Skin of body (tissue), 1 donor: ENCODE measurements at regions not wholly inside any gene's neighbourhood (a gene's known extent, or its start where the extent isn't known, plus 50 kb on each side); places are given as distances from the start of the nearest gene placed in this dataset.

Experiments used
- DNase-seq: peaks from one replicate; lab custom pipeline; 2025; lab: John Stamatoyannopoulos, UW

DNA sequence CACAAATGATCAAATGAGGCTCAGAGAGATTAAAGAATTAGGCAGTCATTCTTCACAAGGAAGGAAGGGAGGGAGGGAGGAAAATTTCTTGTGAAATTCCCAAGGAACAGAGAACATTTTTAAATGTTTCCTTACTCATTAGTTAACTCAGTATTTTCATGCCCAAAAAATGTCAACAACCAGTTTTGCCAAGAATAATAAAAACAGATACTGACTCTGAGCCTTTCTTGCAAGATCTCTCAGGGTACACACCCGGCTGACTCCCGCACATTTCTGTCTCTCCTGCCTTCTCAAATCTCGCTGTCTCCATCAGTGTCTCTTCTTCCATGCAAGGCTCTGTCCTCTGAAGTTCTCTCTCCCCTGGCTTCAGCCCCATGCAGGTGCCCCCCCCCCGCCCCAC is 265.9 kb downstream of the TJP1 start:
- DNase-seq = peak; percentile 2

DNA sequence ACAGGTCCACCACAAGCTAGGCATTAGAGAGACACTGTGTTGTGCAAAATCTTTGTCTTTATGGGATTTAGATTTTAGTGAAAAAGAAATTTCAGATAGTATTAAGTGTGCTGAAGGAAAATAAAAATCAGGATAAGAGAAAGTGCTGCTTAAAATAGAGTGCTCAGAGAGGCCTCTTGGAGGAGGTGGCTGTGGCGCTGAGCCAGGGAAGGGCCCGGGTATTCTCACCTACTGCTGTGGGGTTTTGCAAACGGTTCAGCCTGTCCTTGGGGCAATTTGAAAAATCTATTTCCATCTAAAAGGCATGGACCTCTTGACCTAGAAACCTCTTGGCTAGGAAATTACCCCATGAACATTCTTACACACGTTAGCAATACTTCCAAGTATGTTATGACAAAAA is 267.7 kb downstream of the TJP1 start:
- DNase-seq = no peak

DNA sequence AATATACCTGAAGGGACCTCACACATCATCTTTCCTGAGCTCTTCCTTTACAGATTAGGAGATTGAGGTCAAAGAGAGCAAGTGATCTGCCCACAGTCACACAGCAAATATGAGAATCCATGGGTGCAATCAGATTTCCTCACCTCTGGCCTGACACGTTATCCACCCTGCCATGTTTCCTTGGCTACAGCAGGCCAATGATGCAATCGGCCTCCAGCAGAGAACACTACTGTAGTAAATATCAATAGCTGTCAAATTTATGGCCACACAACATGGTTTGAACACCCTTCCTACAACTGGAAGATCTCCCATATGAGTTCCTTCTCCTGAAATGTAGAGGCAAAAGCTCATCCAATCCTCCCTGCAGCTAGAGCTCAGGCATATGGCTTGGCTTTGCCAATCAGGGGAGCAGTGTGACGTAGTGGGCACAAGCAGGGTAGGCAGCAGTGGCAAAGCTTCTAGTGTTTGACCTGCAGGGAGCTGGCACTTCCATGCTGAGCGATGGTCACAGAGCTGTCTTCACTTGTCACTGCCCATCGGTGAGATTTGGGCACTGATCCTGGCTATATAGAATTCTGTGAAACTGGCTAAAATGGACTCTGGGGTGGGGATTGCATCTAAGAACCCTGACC is 271.3 kb downstream of the TJP1 start:
- no peak for DNase-seq

DNA sequence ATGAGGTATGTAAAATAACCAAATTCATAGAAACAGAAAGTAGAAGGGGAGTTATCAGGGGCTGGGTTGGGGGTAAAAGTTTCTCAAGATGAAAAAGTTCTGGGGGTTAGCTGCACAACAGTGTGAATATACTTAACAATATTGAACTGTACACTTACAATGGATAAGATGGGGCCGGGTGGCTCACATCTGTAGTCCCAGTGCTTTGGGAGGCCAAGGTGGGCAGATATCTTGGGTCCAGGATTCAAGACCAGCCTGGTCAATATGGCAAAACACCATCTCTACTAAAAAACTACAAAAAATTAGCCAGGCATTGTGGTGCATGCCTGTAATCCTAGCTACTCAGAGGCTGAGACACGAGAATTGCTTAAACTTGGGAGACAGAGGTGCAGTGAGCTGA is 274.3 kb downstream of the TJP1 start:
- DNase-seq = no peak

DNA sequence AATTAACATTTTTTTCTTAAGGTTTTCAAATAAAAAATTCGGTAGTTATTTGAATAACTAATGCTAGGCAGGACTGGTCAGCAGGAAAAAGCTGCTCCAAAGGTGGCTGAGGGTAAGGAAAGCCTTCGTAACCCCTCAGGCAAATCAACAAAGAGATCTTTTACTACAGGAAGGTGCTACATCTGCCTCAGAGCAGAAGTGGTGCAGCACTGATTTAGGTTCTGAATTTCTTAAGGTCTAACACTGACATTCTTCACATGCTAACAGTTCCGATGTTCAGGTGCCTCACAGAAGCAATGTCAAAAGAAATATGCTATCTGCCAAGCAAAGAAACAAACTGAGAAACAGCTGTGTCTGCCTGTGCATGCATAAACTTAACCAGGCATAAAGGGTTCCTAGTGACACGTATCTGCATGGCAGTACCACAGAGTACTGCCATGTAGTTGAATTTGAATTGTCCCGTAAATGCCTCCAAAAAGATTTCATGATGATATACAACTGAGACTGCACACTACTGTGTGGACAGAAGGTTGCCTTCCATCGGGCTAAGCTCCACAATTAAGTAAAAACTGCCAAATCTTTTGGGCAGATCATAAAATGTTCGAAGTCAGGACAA is 275.0 kb upstream of the NSMCE3 start:
- no peak for DNase-seq

DNA sequence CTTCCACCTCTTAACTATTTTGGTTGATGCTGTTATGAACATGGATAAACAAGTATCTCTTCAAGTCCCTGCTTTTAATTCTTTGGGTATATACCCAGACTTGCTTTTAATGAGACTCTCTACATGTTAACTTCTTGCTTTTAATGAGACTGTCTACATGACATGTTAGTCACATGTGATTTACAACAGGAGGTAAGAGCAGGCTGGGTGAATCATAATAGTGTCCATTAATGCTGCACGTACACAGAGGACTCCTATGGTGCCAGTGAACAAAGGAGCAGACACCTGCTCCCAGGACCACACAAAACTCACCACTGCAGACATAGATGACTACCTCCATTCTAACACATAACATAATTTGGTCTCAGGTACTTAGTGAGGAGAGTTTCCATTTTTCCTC is 273.4 kb upstream of the NSMCE3 start:
- DNase-seq = no peak

DNA sequence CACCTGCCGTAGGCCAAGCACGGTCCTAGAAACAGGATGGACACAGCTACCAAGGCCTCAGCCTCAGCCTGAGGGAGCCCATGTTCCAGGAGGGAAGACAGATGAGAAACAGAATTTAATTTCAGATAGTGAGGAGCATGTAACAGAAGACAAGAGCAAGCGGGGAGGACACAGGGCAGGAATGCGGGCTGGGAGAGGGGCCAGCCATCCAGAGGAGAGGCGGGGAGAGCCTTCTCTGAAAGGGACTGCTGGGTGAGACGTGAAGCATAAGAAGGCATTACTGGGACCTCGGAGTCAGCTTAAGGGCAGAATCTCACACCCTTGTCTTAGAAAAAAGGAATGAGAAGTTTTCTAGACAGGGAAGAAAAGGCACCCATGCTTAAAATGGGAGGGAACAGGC is 271.7 kb upstream of the NSMCE3 start:
- no peak for DNase-seq

DNA sequence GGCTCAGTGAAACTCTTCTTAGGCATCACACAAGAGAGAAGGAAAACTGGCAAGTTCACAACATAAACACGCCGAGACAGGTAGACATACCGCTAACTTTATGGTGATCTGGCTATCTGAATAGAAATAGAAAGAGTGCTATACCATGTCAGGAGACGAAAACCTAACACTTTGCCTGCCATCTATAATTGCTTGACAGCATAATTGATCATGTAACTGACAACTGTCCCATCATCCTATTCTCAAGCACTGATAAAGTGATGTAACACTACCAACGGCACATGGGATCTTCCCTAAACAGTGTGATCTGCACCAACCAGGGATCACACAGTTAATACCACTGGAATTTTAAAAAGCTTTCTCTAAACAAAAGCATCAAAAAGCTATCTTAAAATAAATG is 270.9 kb upstream of the NSMCE3 start:
- DNase-seq = no peak

DNA sequence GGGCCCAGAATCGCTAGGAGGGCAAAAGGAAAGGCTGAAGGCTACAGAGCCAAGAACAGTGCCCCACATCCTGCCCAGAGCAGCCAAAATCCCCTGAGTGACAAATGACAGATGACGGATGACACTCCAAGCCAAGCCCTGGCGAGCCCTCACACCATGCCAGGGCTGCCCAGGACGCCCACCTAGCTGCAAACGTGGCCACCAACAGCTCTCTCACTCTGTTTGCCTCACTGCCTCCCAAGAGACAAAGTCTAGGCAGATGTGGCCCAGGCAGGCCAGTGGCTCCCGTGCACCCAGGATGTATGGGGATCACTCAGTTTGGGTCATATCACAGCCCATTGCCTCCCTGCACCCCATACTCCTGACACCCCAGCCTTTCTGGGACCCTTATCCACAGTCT is 270.1 kb upstream of the NSMCE3 start:
- DNase-seq = no peak

DNA sequence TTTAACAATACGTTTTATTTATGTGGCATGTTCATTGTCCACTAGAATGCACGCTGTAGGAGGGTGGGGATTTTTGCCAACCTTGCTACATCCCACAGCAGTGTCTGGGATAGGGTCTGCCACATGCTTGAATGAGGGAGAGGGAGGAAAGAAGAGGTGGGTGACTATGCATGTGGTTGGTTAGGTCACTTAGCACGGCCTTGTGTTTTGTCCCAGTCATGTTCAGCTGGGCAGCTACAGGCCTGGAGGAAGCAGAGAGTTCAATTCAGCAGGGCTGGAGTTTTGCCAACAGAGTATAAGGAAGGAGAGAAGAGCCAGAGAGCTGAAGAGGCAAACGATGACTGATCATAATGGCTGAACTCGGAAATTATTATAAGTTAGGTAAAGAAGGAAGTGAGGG is 268.4 kb upstream of the NSMCE3 start:
- DNase-seq = no peak

DNA sequence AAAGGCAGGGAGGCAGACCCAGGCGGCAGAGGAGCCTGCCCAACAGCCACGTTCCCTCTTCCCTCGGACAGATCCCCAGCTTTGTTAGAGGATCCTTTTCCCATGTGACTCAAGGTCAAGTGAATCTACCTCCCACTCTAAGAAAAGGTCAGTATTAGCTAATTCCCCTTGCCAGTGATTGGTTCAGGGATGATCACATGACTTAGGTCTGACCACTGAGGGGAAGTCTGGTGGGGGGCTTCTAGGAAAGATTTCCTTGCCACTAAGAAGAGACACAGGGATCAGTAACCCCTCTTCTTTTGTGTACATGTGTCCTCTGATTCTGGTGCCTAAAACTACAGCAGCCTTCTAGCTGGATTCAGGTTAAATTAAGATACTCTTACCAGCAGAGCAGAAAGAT is 266.3 kb upstream of the NSMCE3 start:
- DNase-seq = no peak

DNA sequence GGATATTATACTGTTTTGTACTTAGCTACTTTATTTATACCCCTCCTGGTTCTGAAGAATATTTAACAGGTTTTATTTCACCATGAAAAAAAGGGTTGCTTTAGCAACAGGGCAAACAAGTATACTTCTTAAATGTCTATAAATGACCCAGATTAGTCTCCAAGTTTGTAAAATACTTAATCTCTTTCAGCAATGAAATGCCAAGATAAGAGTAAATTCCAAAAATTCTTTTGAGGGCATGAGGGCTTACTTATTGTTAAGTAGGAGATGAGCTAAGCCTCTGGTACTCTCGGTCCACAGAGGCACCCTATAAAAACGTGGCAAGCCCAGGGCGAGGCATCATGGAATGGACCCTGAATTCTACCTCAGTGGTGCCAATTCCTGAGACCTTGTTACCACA is 264.8 kb upstream of the NSMCE3 start:
- DNase-seq = no peak

DNA sequence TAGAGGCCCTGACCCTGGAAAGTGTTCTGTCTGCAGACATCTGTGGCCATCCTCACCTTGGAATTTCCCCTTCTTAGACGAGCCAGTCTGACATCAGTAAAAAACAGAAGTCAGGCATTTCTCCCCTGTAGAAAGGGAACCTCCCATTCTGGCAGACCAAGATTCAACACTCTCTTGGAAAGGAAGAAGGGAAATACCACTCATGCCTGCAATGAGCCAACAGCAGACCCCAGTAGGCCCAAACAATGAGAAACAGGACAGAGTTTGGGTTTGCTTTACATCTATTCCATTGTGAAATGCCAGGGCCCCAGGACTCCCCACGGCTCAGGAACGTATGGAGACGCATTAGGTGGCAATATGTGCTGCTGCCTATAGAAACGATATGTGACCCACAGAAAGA is 264.0 kb upstream of the NSMCE3 start:
- peak; percentile 14 for DNase-seq

DNA sequence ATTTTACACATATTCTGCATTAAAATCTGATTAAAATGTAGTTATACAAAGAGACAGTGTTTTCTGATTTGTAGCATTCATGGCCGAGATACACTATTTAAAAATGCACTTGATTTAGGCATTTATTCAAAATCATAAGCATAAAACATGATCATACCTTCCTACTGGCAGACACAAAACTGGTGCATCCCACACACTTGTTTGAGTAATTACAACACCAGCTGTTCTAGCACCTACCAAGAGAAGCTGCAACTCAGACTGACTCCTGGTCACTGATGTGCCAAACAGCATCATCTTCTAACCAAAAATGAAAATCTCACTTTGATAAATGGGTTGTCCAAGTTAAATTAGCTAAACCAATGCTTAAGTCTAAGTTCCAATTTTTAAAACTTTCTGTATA is 262.7 kb upstream of the NSMCE3 start:
- no peak for DNase-seq

DNA sequence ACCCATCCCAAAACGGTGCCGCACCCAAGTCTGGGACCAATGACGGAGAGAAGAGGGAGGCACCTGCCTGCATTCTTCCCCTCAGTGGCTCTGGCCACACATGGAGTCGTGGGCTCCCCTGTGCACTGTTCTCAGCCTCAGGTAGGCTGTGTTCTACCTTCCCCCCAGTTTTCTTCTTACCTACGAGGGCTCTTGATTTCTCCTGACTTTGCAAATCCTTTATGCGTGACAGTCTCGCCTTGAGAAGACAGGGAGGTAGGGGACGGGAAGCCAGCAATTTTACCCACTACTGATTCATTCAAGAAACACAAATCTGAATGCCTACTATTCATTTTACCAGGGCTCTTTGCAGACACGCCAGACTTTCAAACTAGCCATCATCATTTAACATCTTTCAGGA is 261.3 kb upstream of the NSMCE3 start:
- DNase-seq = no peak

DNA sequence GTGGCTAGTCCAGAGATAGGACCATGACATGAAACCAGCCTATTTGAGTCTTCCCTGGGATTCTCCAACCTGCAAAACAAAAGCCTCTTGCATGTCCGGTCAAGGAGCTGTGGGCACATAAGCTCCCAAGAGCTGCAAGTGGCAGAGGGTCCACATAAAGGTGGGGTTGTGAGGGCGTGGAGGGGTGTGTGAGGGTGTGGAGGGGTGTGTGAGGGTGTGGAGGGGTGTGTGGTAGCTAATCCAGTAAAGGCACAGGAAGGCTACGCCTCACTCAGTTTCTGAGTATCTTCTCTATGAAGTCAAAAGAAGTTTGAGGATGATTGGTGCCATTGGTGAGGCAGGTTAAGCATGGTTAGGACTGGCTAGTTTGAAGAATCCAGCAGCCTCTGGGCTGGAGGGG is 259.4 kb upstream of the NSMCE3 start:
- DNase-seq = no peak

DNA sequence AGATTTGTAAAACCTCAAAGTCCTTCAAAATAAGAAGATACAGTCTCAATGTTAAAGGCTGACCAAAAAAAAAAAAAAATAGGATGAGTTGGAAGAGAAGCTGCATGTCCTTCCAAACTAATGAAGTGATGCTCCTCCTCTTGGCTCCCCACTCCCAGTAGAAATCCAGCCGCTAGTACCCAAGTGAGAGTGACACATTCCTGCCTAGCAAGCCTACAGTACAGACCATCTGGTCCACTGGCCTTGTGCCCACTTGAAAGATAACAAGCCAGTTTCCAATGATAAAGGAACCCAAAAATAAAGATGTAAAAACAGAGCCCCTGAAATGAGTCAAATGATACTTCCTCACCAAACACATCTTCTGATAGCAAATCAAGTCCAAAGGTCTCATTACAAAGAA is 258.7 kb upstream of the NSMCE3 start:
- DNase-seq = no peak

DNA sequence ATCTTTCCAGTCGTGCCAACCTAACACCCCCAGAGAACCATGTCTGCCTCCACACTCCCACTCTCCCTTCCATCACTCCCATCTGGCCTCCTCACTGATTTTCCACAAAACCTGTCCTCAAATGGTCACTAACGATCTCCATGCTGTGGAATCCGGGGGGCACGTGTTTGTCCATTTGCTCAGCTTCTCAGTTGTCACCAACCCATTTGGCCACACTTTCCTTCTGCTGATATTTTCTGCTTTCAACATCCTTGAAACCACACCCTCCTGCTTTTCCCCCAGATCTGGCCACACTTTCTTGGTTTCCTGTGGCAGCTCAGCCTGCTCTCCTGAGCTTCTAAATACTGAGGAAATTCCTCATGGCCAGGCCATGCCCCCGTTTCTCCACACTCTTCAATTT is 257.2 kb upstream of the NSMCE3 start:
- DNase-seq = no peak

DNA sequence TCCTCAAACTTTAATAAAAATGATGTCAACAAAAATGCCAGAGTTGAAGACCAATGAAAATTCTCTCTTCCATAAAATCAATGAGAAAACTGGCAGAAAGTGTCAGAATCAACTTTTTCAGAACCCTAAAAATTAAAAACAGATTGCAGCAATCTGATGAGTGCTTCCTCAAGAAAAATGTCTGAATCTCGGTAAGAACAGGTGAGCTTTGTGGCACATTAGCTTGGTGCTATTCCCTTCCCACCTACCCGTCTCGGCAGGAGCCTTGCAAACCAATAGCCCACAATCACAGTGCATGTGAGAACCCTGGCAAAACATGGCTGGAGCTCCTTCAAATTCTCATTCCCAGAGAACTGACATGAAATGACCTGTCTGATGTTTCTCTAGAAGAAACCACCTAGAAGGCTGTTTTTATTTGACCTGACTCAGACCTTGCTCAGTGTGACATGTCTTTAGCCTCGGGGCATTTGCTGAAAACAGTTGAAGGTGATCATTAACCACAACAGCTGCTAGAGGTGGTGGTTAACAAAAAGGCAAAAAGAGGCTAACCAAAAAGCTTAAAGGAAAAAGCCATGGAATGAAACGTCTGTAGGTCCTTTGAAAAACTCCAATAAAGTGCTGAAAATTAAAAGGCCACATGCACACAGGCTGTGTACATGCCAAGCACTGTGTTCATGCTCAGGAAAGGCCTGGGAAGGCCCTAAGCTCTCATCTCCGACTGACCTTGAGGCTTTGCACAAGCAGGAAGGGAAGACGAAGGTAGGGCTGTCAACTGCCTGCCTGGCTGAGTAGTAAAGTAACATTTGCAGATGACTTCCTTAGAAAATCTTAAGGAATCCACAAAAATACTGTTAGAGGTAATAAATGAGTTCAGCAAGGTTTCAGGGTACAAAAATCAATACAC is 253.0 kb upstream of the NSMCE3 start:
- no peak for DNase-seq

DNA sequence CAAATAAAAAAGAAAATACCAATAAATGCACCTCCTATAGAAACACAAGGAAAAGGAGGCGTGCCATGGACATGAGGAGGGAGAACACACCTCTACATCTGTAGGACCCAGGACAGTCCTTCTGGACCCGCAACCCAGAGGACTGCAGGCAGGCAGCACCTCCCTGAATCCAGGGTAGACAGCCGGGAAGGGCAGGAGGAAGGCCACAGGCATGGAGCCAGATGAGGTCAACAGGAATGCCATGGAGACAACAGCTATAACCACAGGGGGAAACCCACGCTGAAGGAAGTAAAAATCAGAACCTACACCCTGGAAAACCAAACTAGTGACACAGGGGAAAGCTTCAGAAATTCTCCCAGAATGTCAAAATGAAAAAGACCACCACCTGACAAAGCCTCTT is 248.8 kb upstream of the NSMCE3 start:
- no peak for DNase-seq

DNA sequence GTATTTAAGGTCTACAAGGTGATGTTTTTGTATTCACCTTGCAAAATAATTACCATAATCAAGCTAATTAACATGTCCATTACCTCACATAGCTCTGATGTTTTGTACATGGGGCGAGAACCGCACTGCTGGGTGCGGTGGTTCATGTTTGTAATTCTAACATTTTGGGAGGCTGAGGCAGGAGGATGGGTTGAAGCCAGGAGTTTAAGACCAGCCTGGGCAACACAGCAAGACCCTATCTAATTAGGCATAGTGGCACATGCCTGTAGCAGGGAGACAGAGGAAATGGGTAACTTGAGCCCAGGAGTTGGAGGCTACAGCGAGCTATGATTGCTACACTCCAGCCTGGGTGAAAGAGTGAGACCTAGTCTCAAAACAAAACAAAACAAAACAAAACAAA is 248.2 kb upstream of the NSMCE3 start:
- no peak for DNase-seq

DNA sequence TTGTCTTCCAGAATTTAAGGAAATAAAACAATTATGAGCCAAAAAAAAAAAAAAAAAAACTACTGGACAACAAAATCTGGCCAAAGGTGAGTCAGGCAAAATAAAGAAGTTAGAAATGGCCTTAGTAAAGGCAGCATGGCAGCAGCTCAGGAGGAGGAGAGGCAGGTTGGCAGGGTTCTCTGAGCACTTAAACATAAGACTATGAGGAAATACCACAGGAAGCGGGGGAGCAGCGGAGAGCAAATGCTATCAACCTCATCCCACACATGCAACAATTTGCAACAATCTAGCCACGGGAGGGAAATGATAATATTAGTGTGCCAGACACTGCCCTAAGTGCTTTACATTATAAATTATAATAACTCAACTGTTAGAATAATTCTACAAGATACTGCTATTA is 247.3 kb upstream of the NSMCE3 start:
- no peak for DNase-seq

DNA sequence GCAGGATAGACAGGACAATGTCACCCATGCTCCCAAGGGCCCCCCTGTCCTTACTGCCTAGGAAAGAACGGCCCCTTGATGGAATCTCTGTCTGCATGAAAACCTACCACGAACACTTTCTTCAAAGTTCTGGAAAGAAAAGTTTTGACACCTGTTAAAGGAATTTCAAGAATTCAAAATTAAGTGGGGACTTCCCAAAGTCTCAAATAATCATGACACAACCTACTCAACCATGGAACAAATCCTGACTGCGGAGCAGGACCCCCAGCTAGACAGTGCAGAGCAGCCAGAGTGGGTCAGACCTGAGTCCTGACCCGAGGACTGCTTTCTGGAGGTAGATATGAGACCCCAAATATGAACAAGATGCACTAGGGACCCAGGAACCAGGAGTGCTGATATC is 245.3 kb upstream of the NSMCE3 start:
- no peak for DNase-seq
